NCI-H2107 treated with DMSO at 0.1 percent for 48 hours (cell line): ENCODE measurements at regions not wholly inside any gene's neighbourhood (a gene's known extent, or its start where the extent isn't known, plus 50 kb on each side); places are given as distances from the start of the nearest gene placed in this dataset.

ENCODE experiments used
- DNase-seq: peaks from one replicate; lab custom pipeline; 2025; ENCODE audit not compliant: unreplicated experiment; lab: John Stamatoyannopoulos, UW

- peak; percentile 3 for DNase-seq
These were observed 54.2 kb upstream of the MGST2 start for GRCh38 chr4:139611391-139611790.

- no peak for DNase-seq
These were observed 53.6 kb upstream of the SETD7 start for GRCh38 chr4:139609647-139610046.

- DNase-seq = no peak
These were observed 51.6 kb upstream of the SETD7 start for GRCh38 chr4:139607502-139608060.

- DNase-seq = no peak
These were observed 50.8 kb upstream of the SETD7 start for GRCh38 chr4:139606579-139607501.

- DNase-seq = no peak
These were observed 50.1 kb upstream of the SETD7 start for GRCh38 chr4:139606103-139606502.
